ENCODE measurements at regions not wholly inside any gene's neighbourhood (a gene's known extent, or its start where the extent isn't known, plus 50 kb on each side); places are given as distances from the start of the nearest gene placed in this dataset.

DNA sequence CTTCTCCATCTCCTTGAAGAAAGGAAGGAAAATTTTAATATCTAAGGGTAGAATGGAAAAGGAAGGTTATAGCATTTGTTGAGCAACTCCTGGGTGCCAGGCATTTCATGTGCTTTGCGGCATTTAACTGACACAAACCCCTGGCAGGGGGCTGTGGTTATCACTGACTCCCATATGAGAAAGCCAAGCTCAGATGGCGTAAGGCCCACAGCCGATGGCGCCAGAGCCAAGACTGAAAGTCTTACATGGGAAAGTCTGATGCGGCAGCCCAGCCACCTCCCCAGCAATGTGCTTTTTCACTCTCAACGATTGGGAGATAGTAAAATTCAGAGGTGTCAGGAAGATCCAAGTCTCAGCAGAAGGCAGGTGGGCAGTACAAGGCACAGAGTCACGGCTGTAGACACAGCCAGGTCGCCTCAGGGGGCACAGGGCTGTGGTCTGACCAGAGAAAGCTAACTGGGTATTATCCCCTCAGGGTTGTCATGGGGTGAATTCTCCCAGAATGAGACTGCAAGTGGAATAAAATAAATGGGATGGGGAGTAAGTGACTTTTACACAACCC, 324.2 kb upstream of the NCKAP5 start:
- TF ChIP-seq, protein P1, sequence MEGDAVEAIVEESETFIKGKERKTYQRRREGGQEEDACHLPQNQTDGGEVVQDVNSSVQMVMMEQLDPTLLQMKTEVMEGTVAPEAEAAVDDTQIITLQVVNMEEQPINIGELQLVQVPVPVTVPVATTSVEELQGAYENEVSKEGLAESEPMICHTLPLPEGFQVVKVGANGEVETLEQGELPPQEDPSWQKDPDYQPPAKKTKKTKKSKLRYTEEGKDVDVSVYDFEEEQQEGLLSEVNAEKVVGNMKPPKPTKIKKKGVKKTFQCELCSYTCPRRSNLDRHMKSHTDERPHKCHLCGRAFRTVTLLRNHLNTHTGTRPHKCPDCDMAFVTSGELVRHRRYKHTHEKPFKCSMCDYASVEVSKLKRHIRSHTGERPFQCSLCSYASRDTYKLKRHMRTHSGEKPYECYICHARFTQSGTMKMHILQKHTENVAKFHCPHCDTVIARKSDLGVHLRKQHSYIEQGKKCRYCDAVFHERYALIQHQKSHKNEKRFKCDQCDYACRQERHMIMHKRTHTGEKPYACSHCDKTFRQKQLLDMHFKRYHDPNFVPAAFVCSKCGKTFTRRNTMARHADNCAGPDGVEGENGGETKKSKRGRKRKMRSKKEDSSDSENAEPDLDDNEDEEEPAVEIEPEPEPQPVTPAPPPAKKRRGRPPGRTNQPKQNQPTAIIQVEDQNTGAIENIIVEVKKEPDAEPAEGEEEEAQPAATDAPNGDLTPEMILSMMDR (IDR thresholded peaks at IDR 0.05): no peak
- TF ChIP-seq POLR2A (IDR thresholded peaks at IDR 0.05): no peak

Data from upper lobe of left lung (tissue), 4 donors.